ENCODE measurements at regions not wholly inside any gene's neighbourhood (a gene's known extent, or its start where the extent isn't known, plus 50 kb on each side); places are given as distances from the start of the nearest gene placed in this dataset.

DNA sequence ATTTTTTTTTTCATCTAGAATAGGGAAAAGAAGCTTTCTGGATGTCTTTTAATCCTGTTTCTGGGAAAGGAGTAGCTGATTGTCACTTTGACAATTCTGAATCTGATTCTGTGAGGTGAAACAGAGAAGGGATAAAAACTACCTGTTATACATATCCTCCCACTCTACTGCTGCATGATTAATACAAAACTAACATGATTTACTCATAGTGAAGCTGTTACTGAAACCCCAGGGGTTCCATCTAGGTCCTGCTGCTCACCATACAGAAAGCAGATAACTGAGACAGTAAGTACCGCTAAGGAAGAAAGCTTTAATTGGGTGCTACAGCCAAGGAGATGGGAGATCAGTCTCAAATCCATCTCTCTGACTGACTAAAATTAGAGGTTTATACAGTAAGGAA lies 610.9 kb upstream of the ALCAM start:
- no peak for DNase-seq (ENCODE audit: low spot score)

DNA sequence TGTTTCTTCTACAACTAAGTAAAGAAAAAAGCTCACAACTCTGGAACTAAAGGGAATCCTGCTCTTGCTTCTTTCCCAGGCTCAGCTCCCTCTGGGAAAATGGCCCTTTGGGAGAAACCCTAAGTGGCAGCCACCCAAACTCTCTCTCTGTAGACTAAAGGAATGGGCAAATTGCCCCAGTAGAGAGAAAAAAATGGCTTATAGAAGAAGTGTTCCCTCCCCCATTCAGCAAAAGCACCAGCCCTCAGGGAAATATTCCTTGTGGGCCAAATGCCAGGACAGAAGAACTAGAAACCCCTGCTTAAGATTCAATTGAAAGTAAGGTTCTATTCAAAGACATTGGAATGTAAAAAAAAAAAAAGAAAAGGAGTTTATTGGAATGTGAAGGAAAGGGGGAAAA lies 603.7 kb upstream of the ALCAM start:
- peak; percentile 85 for DNase-seq (ENCODE audit: low spot score)

DNA sequence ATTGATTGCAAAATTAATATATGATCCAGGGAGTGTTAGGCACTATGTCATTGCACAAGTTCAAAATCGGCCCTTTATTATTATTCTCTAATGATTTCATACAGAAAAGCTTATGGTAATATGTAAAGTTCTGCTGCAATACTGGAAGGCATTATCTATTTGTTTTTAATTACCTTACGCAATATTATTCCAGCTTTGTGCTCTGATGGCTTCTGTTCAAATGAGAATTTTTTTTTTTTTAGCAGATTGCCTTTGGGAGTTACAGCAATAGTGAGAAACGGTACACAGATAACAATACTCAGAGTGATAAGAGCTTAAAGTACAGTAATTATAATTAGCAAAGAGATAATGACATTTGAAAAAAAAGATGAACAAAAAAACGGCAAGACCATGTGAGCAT lies 602.2 kb upstream of the ALCAM start:
- DNase-seq (ENCODE audit: low spot score), result no peak

DNA sequence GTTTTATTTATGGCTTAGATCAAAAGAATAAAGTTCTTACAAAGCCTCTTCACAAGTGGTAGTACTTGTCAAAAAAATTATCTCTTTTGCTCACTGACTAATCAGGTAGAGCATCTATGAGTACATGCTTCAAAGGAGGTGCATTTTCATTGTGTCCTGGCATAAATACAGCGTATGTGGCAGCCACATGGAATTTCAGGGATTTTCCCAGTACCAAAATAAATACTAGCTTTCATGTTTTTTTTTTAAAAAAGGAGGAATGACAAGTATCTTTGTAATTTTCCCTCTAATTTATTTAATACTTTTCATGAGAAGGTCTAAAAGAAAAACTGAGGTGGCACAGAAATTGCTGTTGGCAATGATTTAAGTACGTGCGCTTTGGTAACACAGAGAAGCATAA lies 597.8 kb upstream of the ALCAM start:
- DNase-seq (ENCODE audit: low spot score), result no peak

DNA sequence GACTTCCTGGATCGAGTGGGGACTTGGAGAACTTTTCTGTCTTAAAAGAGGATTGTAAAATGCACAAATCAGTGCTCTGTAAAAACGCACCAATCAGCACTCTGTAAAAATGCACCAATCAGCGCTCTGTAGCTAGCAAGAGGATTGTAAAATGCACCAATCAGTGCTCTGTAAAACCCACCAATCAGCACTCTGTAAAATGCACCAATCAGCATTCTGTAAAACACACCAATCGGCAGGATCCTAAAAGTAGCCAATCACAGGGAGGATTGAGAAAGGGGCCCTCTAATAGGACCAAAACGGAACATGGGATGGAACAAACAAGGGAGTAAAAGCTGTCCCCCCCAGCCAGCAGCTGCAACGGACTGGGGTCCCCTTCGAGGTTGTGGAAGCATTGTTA lies 587.4 kb upstream of the ALCAM start:
- DNase-seq (ENCODE audit: low spot score), result no peak

DNA sequence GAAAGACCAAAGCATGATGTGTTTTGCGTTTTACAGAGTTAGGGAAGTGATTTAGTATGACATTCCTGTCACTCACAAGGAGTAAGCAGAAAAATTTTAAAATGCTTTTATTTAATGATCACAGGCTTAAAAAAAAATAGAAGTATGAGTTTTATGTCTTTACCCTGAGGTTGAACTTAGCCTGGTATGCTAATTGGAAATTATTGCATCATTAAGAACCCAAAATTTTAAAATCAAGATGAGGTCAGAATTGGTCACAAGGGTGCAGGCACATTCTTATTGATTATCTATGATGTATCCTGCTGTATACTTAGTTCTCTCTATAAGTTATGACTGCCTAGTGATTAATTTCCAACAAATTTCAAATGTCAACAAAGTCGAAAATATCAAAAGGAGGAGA lies 585.6 kb upstream of the ALCAM start:
- DNase-seq (ENCODE audit: low spot score), result no peak

DNA sequence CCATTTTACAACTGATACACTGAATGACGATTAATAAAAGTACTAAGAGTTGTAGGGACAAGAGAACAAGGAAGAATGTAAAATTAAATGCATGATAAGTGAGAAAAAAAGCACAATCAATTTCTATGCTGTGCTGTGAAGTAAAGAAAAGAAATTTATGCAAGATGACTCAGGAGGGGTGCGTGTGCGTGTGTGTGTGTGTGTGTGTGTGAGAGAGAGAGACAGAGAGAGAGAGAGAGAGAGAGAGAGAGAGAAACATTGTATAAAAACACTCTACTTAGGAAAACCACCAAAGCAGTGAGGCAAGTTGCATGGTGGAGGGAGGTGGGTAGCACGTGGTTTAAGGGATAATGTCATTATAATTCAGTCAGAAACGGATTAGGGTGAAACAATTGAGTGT lies 580.8 kb upstream of the ALCAM start:
- no peak for DNase-seq (ENCODE audit: low spot score)

DNA sequence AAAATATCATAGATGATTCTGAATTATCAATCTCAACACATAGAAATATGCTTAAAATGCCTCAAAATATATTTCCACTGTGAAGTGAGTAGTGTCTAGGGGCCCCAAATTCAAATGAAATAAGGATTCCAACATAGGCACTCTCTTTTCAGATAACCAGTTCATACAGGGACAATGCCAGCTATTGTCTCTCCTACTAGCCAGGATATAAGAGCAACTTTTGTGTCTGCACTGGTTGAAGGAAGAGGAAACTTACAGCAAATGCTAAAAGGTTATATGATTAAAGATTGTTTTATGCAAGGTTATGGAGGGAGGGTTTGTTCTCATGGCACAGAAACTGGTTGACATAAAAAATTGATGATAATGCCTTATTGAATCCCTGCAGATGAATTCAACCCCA lies 579.4 kb upstream of the ALCAM start:
- peak; percentile 82 for DNase-seq (ENCODE audit: low spot score)

DNA sequence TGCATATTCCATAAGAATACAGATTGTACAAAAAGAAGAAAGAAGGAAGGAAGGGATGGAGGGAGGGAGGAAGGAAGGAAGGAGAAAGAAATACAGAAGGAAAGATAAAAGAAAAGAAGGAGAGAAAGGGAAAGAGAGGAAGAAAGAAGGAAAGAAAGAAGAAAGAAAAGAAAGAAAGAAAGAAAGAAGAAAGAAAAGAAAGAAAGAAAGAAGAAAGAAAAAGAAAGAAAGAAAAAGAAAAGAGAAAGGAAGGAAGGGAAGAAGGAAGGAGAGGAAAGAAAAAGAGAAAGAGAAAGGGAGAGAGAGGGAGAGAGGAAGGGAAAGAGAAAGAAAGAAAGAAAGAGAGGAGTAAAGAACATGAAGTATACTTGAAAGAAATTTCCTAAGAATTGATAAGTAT lies 577.9 kb upstream of the ALCAM start:
- no peak for DNase-seq (ENCODE audit: low spot score)

DNA sequence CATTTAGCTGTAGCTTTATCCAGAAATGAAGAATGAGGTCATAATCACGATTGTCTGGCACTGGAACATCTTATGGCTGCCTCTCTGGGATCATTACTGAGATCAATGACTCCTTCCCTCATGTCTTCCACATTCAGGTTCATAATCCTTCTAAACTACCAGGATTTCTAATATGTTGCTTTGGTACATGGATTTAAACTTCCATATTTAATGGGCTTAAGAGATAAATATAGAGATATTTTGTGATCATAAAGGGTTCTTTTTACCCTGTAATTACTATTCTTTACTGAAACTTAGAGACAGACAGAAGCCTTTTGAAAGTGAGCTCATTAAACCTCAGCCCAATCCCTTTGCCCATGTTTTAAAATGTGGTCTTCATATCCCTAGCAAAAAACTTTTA lies 575.4 kb upstream of the ALCAM start:
- no peak for DNase-seq (ENCODE audit: low spot score)

DNA sequence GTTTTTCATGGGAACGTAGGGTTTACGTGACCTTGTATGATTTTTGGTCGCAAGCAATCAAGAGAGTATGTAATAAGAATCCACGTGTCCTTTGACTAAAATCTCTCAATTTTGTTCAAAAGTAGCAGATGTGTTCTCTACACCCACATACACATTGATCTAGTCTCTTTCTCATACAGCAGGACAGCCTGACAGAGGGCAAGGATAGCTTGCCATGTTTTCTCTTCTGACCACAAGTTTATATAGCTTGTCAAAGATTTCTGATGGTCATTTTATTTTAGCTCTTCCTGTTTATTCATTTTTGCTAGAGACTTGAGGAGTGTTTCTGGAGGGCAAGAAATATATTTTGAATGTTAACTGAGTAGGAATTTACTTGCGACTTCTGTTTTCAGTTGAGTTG lies 570.2 kb upstream of the ALCAM start:
- DNase-seq (ENCODE audit: low spot score), result no peak

DNA sequence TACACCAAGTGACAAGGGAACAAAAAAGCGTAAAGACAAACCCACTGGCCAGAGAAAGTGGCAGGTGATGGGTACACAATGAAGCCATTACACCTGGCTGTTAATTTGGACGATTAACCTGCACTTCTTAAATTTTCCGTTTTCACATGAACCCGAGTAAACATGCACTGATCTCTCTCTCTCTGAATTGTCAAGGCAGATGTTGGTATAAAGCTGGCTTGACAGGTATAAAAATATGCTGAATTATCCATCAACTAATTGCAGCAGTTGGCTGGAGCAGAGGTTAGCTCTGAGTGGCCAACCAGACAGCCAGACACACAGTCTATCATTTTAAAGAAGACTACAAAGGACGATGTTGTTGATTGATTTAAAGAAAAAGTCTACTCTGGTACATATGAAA lies 561.7 kb upstream of the ALCAM start:
- no peak for DNase-seq (ENCODE audit: low spot score)

DNA sequence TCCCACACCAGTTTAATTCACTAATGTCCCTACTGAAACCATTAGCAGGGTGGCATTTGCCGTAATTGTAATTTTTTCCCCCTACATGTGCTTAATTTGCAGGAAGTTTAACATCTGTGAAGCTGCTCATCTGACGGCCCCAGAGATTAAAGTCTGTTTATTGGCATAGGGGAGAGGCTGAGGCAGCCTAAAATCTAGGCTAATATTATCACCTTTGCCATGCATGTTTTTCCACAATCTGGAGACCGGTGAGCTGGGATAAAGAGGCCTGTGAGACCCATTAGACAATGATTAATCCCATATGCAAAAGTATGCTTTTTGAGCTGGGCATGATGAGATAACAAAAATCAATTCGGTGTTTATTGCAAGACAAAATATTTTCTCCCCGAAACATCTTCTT lies 561.2 kb upstream of the ALCAM start:
- DNase-seq (ENCODE audit: low spot score), result no peak

DNA sequence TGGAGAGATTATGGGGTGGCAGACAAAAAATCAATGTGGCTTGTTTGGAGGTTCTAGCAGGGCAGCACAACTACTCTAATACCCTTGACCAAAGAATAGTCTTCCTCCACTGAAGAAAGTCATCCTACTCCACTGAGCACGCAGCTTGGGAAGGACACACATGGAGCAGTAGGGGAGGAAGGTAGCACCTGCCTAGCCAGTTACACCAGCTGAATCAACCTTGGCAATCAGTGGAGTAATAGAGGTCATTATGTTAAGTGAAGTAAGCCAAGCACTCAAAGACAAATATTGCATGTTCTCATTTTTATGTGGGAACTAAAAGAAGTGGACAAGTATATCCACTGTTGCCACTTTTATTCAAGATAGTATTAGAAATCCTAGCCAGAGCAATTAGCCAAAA lies 555.8 kb upstream of the ALCAM start:
- no peak for DNase-seq (ENCODE audit: low spot score)

DNA sequence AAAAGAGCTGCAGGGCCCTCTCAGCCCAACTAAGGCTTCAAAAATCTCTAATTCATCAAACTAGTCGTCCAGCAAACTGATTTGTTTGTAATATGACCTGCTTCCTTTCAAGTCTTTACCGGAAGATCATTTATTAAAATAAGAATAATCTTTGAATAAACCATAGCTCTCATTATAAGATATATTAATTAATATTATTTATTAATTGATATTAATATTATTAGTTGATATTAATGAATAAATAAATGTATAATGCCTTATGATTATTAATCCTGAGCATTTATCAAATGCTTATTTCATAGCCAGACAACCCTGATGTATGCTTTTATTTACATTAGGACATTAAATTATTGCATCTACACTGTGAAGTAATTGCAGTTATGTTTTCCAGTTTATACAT lies 550.7 kb upstream of the ALCAM start:
- DNase-seq (ENCODE audit: low spot score), result no peak

DNA sequence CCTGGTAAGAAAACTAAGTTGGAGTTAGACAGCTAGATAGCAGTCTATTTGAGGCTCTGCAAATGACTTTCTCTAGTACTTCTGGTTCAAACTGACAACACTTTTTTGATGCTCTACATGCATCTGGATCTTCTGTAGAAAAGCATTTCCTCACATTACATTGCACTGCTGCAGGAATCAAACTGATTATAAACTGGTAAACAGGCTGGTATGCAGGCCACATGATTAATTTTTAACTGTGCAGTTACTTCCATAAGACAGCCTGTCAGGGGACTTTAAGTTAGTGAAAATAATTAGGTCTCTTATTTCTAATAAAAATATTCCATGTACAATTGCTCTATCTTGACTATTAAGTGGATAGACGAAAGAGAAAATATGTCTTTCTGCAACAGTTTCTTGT lies 550.0 kb upstream of the ALCAM start:
- DNase-seq (ENCODE audit: low spot score), result no peak

DNA sequence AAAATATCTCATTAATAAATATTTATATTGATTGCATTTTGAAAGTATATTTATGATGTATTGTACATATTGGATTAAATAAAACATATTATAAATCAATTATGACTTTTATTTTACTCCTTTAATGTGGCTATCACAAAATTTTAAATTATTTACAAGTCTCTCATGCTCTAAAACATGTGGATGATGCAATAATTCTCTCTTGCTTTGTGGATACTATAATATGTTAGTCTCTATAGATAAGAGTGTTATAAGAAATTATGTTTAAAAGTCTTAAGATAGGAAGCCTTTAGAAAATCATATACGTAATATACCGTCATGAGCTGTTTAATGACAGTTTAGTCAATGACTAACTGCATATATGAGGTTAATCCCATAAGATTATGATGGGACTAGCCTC lies 547.4 kb upstream of the ALCAM start:
- no peak for DNase-seq (ENCODE audit: low spot score)

DNA sequence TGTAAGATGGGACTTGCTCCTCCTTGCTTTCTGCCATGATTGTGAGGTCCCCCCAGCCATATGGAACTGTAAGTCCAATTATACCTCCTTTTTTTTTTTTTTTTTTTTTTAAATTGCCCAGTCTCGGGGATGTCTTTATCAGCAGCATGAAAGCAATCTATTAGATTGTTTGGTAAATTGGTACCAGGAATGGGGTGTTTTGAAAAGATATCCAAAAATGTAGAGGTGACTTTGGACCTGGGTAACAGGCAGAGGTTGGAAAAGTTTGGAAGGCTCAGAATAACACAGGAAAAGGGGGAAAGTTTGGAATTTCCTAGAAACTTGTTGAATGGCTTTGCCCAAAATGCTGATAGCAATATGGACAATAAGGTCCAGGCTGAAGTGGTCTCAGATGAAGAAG lies 545.8 kb upstream of the ALCAM start:
- no peak for DNase-seq (ENCODE audit: low spot score)

DNA sequence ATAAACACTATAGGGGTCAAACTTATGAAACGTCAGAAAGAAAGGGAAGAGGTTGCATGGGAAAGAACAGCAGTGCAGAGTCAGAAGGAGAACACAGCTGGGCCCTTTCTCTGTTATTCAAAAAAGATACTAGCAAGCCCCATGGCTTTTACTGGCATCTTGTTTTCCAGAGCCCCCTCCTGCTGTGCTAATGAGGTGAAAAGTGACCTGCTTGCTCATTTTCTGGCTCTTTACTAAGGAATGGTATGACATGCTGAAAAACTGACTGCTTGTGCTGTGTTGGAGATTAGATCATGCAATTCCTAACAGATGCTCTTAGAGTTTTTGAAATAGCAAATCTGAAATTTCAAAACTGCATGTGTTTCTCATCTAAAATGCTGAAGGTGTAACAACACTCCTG lies 541.6 kb upstream of the ALCAM start:
- DNase-seq (ENCODE audit: low spot score), result no peak

DNA sequence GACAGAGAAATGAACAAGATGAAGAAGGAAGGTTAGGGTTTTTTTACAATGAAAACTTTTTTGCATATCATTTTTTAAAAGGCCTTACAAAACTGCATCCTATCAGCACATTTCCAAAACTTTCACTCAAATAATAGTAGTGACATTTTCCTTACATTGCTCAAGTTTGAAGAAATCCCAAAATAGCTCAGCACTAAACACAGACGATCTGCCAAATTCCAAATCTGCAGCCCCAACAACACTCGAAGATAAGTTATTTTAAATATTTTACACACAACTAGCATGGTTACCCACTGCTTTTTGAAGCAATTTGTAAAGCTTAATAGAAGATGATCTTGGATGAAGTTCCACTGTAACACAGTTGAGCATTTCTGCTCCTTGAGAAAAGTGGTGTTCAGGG lies 535.6 kb upstream of the ALCAM start:
- no peak for DNase-seq (ENCODE audit: low spot score)

DNA sequence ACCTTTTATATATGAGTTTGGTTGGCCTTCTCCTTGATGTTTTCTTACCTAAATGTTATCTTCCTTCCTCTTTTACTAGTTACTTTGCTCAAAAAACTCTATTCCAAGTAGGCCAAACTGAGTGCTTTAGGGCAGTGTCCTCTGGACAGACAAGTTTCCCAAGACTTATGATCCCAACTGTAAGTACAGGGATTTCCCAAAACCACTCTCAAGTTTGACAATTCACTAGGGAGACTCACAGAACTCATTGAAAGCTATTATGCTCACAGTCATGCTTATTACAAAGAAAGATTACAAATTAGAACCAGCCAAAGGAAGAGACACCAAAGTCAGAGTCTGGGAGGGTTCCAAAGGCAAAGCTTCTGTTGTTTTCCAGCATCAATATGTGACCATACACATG lies 534.2 kb upstream of the ALCAM start:
- DNase-seq (ENCODE audit: low spot score), result no peak

DNA sequence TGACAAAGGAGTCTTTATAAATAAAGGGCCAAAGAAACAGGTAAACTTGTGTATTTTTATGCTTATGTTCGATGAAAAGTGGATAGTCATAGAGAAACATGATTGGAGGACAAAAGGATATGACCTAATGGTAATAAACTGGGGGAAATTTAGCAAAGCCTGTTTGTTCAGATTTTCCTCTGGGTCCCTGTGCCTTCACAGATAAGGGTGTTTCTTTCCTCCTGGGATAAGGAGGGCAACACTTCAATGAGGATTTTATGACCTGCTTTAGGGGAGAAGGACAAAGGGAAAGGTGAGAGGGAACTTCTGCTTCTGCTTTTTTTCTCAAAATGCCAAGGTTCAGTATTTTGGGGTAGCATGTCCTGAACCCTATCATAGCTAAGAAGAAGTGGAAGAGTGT lies 531.3 kb upstream of the ALCAM start:
- DNase-seq (ENCODE audit: low spot score), result no peak

DNA sequence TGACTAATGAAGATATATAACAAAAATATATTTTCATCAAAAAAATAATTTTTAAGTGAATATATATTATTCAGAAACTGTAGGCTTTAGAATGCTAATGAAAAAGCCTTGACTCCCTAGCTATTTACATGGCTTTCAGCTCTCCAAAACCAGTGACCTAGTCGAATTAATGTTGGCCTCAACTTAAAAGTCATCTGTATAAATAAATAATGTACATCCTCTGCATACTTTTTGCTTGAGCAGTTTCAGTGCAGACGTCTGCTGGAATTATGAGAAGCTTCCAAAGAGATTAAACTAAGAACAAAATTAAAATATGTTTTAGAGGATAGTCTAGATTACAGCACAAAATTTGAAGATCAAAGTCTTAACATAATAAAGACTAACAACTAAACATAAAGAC lies 520.4 kb upstream of the ALCAM start:
- no peak for DNase-seq (ENCODE audit: low spot score)

DNA sequence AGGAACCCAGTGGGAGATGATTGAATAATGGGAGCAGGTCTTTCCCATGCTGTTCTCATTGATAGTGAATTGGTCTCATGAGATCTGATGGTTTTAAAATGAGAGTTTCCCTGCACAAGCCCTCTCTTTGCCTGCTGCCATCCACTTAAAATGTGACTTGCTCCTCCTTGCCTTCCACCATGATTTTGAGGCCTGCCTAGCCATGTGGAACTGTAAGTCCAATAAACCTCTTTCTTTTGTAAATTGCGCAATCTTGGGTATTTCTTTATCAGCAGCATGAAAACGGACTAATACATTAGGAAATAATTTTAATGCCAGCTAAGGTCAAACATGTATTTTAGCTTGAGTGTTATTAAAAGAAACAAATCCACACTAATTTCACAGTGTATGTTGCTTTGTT lies 517.6 kb upstream of the ALCAM start:
- DNase-seq (ENCODE audit: low spot score), result no peak

DNA sequence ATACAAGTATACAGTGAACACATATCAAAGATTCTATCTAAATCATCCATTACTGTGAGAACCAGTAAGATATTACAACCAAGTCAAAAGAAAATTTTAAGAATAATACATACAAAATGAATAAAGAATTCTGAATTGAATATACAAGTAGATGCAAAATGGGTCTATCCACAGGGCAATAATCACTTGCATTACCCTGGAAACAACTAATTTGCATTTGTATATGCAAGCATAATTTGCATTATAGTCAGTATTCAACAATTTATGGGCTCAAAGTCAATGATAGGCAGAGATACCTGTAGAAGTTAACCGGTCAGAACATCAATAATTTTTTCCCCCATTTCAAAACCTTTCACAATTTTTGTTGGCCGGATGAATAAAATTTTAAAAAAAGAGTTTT lies 512.2 kb upstream of the ALCAM start:
- DNase-seq (ENCODE audit: low spot score), result no peak

DNA sequence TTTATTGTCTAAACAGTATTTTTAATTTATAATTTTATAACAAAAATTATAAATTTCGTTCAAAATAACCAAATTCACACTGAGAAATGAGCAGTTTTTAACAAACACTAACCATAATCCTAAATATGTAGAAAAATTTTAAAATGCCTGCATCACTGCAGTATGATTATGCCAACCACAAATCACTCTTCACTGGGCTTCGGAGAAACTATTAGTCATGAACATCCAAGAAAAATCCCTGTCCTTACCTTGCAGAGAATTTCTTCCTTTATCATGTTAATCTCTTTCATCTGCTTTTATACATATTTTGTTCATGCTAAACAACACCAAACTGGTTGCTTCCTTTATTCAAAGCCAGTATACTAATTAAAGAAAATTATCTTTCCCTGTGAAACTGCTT lies 511.0 kb upstream of the ALCAM start:
- DNase-seq (ENCODE audit: low spot score), result no peak
